Breast epithelium (tissue), 4 donors: ENCODE measurements at regions not wholly inside any gene's neighbourhood (a gene's known extent, or its start where the extent isn't known, plus 50 kb on each side); places are given as distances from the start of the nearest gene placed in this dataset.

Source experiments
- DNase-seq, 2 donors: peaks; one replicate each; pipeline ENCODE4 v3.0.0-alpha.2; 2019; ENCODE audit warnings: low spot score in 2 of 2
- H3K27ac ChIP-seq, 2 donors: fragments of 200-600 bp; sonication (generic) in 1 of 2; one replicate each; pipeline ENCODE4 v1.5.1; 2016 to 2019; ENCODE audit warnings: mild to moderate bottlenecking in 1 of 2
- H3K27me3 ChIP-seq, 2 donors: fragments of 200-600 bp; sonication (generic) in 1 of 2; one replicate each; pipeline versions ENCODE4 v1.5.1 to v1.6.0; 2017 to 2019; ENCODE audit warnings: control low read depth in 1 of 2, mild to moderate bottlenecking in 1 of 2
- H3K36me3 ChIP-seq: fragments of 200-600 bp; one replicate; pipeline ENCODE4 v1.5.1; 2019
- H3K4me1 ChIP-seq, 2 donors: fragments of 200-600 bp; sonication (generic); one replicate each; pipeline ENCODE4 v1.5.1; 2016 to 2019; ENCODE audit warnings: control low read depth in 1 of 2
- H3K4me3 ChIP-seq, 3 donors: fragments of 200-600 bp; sonication (generic); 1 replicate in 2 of 3; 2 replicates in 1 of 3; pipeline ENCODE4 v1.5.1; 2016 to 2019; ENCODE audit warnings: mild to moderate bottlenecking in 3 of 3, moderate library complexity in 2 of 3
- H3K9me3 ChIP-seq, 2 donors: fragments of 200-600 bp; sonication (generic) in 1 of 2; one replicate each; pipeline ENCODE4 v1.5.1; 2016 to 2019; ENCODE audit warnings: control low read depth in 1 of 2
- CTCF ChIP-seq, 3 donors: fragments of 450-650 bp; IDR thresholded peaks; one replicate each; pipeline ENCODE4 v1.5.1; 2016 to 2017; ENCODE audit warnings: antibody characterized with exemption in 3 of 3, mild to moderate bottlenecking in 3 of 3, moderate library complexity in 3 of 3
- POLR2A ChIP-seq: fragments of 450-650 bp; IDR thresholded peaks from one replicate; pipeline ENCODE4 v1.6.1; 2016; ENCODE audit warnings: antibody characterized with exemption, mild to moderate bottlenecking, moderate library complexity
- POLR2AphosphoS5 ChIP-seq, 3 donors: sonication (generic); formaldehyde crosslinking; IDR thresholded peaks; one replicate each; pipeline ENCODE4 v1.6.1; 2017; ENCODE audit warnings: antibody characterized with exemption in 3 of 3
- intact Hi-C: fragments of 100-400 bp; cut with DNase I; formaldehyde crosslinking; loops from one replicate; pipeline ENCODE4 v1.15.1; 2023; ENCODE audit warnings: low total_unique reads

GRCh38 chr2:16609786-16610185, 55.8 kb downstream of the CYRIA start:
- Histone ChIP-seq H3K4me1 (peaks cover 0 to 7% of the 10 kb centered on the region in 2 donors), H3K27me3 (no peaks in the 10 kb centered on the region), H3K36me3 (no peaks in the 10 kb centered on the region), H3K4me3 (no peak overlapping the region), H3K9me3 (no peaks in the 10 kb centered on the region), H3K27ac (no peak overlapping the region)
- no peak for TF ChIP-seq POLR2A
- no peak for TF ChIP-seq CTCF (IDR thresholded peaks at IDR 0.05)
- TF ChIP-seq POLR2AphosphoS5 (IDR thresholded peaks at IDR 0.05) = no peak
- no peak for DNase-seq
- intact Hi-C loops = no loop called here

DNA sequence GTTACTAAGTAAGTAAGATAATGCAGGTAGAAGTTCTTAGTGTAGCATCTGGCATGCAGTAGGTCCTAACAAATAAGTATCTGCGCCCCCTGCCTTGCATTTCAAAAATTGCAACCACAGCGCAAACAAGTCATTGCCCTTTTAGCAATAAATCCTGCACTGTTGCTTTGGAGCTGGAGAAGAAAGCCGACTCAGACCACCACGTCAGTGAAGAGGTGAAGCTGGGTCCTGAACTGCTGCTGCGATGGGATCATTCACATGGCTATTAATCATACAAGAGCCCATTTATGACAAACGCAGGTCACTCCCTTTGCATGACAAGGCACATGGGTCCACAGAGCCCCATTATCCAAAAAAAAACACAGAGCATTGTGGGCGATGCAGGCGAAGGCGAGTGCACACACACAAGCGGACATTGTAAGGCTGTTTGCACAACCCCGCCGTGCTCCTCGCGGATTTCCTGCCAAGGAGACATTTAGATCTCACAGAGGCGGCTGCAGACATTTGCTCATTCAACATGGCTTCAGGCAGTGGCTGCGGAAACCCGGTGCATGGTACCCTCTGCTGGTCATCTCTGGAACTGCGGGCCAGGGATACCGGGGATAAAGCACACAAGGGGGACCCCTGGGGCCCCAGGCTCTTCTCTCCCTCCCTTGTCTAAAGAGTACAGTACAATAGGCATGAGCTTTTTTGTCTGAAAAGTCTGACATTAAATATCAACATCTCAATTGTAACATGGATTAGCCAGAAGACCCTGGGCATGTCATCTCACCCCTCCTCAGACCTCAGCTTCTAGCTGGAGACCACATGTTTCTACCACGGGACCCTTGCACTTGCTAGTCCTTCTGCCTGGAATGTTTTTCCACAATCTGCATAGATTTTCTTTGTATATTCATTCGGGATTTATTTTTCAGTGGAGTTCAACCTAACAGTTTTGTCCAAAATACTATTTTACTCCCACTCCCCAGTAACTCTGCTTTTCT, 56.7 kb downstream of the CYRIA start:
- TF ChIP-seq CTCF (IDR thresholded peaks at IDR 0.05) = peak; percentile 86 to 93 (median 92)
- TF ChIP-seq POLR2A = no peak
- no peak for TF ChIP-seq POLR2AphosphoS5 (IDR thresholded peaks at IDR 0.05)
- Histone ChIP-seq H3K36me3 (no peaks in the 10 kb centered on the region), H3K4me1 (no peaks in the 10 kb centered on the region), H3K4me3 (peak overlapping the region; percentile 26 to 56 (median 39)), H3K27ac (no peak overlapping the region), H3K27me3 (no peaks in the 10 kb centered on the region), H3K9me3 (no peaks in the 10 kb centered on the region)
- intact Hi-C loops = no loop called here
- peak; percentile 68 to 81 for DNase-seq

GRCh38 chr2:16607301-16607700, 58.3 kb downstream of the CYRIA start:
- H3K4me1 ChIP-seq = no peaks in the 10 kb centered on the region
- no peak overlapping the region for H3K27ac ChIP-seq
- intact Hi-C loops = no loop called here
- no peak for DNase-seq
- no peaks in the 10 kb centered on the region for H3K36me3 ChIP-seq
- no peaks in the 10 kb centered on the region for H3K27me3 ChIP-seq
- no peak overlapping the region for H3K4me3 ChIP-seq
- TF ChIP-seq CTCF (IDR thresholded peaks at IDR 0.05) = no peak
- H3K9me3 ChIP-seq = no peaks in the 10 kb centered on the region

- no peak overlapping the region for H3K27ac ChIP-seq
- no peaks in the 10 kb centered on the region for H3K36me3 ChIP-seq
- DNase-seq = no peak
- no peaks in the 10 kb centered on the region for H3K4me1 ChIP-seq
- H3K9me3 ChIP-seq = no peaks in the 10 kb centered on the region
- no peak overlapping the region for H3K4me3 ChIP-seq
- no peaks in the 10 kb centered on the region for H3K27me3 ChIP-seq
- intact Hi-C loops = no loop called here
- TF ChIP-seq CTCF (IDR thresholded peaks at IDR 0.05) (no peak), POLR2A (no peak), POLR2AphosphoS5 (IDR thresholded peaks at IDR 0.05) (no peak)
Observed at GRCh38 chr2:16604236-16604635, 61.4 kb downstream of the CYRIA start.

DNA sequence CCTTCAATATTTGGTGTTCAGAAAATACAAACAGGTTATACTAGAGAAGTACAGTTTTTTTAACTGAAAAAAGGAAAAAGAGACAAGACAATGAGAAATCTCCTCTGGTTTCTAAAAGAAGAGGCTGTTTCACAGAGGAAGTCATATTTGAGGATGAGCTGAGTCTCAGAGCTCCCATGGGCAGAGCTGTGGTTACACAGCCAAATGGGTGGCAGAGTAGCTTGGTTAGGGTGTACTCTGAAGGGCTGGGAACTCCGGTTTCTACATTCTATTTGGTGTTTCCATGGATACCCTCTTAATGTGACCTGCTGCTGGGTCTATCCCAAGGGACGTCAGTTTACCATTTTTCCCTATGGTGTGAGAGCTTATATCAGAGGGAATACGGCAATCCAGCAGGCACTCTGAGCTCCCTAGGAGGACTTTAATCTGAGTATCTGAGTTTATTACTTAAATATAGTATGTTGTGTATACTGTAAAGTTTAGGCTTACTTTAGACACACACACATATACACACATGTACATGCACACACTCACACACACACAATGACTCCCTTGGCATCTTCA, 74.2 kb downstream of the CYRIA start:
- Histone ChIP-seq H3K27ac (no peak overlapping the region), H3K36me3 (no peaks in the 10 kb centered on the region), H3K4me3 (no peak overlapping the region), H3K9me3 (no peaks in the 10 kb centered on the region), H3K4me1 (no peaks in the 10 kb centered on the region), H3K27me3 (no peaks in the 10 kb centered on the region)
- intact Hi-C loops = no loop called here
- no peak for DNase-seq
- TF ChIP-seq POLR2A (no peak), POLR2AphosphoS5 (IDR thresholded peaks at IDR 0.05) (no peak), CTCF (IDR thresholded peaks at IDR 0.05) (no peak)
